Ovary (tissue), 7 donors: ENCODE measurements at regions not wholly inside any gene's neighbourhood (a gene's known extent, or its start where the extent isn't known, plus 50 kb on each side); places are given as distances from the start of the nearest gene placed in this dataset.

Experiments used
- DNase-seq, 5 donors: peaks; one replicate each; pipeline ENCODE4 v3.0.0-alpha.2; 2019 to 2020
- H3K27ac ChIP-seq, 2 donors: fragments of 200-600 bp; one replicate each; pipeline versions ENCODE4 v1.5.1 to v1.8.0; 2019 to 2022
- H3K27me3 ChIP-seq: fragments of 200-600 bp; one replicate; pipeline ENCODE4 v1.8.0; 2022
- H3K36me3 ChIP-seq: fragments of 200-600 bp; sonication (generic); one replicate; pipeline ENCODE4 v1.5.1; 2019
- H3K4me1 ChIP-seq: one replicate; pipeline ENCODE4 v1.8.1; 2013; ENCODE audit warnings: mild to moderate bottlenecking, moderate library complexity; ENCODE audit not compliant: insufficient read depth
- H3K4me3 ChIP-seq: fragments of 200-600 bp; sonication (generic); one replicate; pipeline ENCODE4 v1.5.1; 2017
- H3K9me3 ChIP-seq, 2 donors: fragments of 200-600 bp in 1 of 2; sonication (generic) in 1 of 2; one replicate each; pipeline versions ENCODE4 v1.5.1 to v1.8.1; 2013 to 2019; ENCODE audit warnings: mild to moderate bottlenecking in 1 of 2, moderate library complexity in 1 of 2
- CTCF ChIP-seq, 3 donors: fragments of 450-650 bp in 2 of 3; fragments of 200-600 bp in 1 of 3; IDR thresholded peaks; one replicate each; pipeline versions ENCODE4 v1.5.1 to v1.8.0; 2016 to 2022; ENCODE audit warnings: antibody characterized with exemption in 3 of 3, mild to moderate bottlenecking in 1 of 3
- EP300 ChIP-seq: sonication (generic); formaldehyde crosslinking; IDR thresholded peaks from one replicate; pipeline ENCODE4 v1.6.1; 2017; ENCODE audit warnings: antibody characterized with exemption
- POLR2A ChIP-seq: fragments of 450-650 bp; IDR thresholded peaks from one replicate; pipeline ENCODE4 v1.6.1; 2017; ENCODE audit warnings: antibody characterized with exemption, mild to moderate bottlenecking, moderate library complexity
- WGBS, 3 donors: extraction: QIAGEN DNeasy Blood & Tissue Kit in 1 of 3; methylation state at CpG; one replicate each; pipeline versions ENCODE4 v1.1.5 to v1.1.7; 2013 to 2017; 5-methylcytosine and 5-hydroxymethylcytosine counted together
- intact Hi-C, 4 donors: fragments of 100-400 bp; cut with DNase I; formaldehyde crosslinking; loops; one replicate each; pipeline versions ENCODE4 v1.11.0 to v1.15.1; 2022 to 2023
- donor health status: DM: no; HTN: no; CAD: no; lungs with moderate emphysema.
- donor health status: DM: no; HTN: no; CAD: no.
- donor health status: Bipolar disorder and iron deficiency.
- donor health status: DM: no; HTN: no; CAD: no.
- donor health status: DM: yes; HTN: yes; CAD: no.

GRCh38 chr2:242011516-242011915 is 142.0 kb downstream of the RTP5 start:
- intact Hi-C loops = no loop called here
- no peak for TF ChIP-seq CTCF (IDR thresholded peaks at IDR 0.05)
- Histone ChIP-seq H3K4me1 (no peaks in the 10 kb centered on the region), H3K36me3 (no peaks in the 10 kb centered on the region), H3K9me3 (no peaks in the 10 kb centered on the region), H3K4me3 (no peak overlapping the region), H3K27ac (no peak overlapping the region), H3K27me3 (no peaks in the 10 kb centered on the region)
- DNase-seq = peak in 1 of 5 donors; percentile 20
- WGBS, 3 donors = 75 to 78% (median 75%) methylated on average over 12 of the region's 12 CpGs

GRCh38 chr2:242011991-242012764 is 142.6 kb downstream of the RTP5 start:
- Histone ChIP-seq H3K4me1 (no peaks in the 10 kb centered on the region), H3K27me3 (no peaks in the 10 kb centered on the region), H3K27ac (no peak overlapping the region), H3K9me3 (no peaks in the 10 kb centered on the region), H3K36me3 (no peaks in the 10 kb centered on the region), H3K4me3 (no peak overlapping the region)
- intact Hi-C loops = no loop called here
- WGBS, 3 donors = 82 to 87% (median 87%) methylated on average over 40 of the region's 40 CpGs
- TF ChIP-seq POLR2A = no peak
- TF ChIP-seq EP300 = no peak
- no peak for TF ChIP-seq CTCF (IDR thresholded peaks at IDR 0.05)
- DNase-seq = peak in 1 of 5 donors; percentile 26

- Histone ChIP-seq H3K27me3 (no peaks in the 10 kb centered on the region), H3K36me3 (no peaks in the 10 kb centered on the region), H3K27ac (no peak overlapping the region), H3K9me3 (no peaks in the 10 kb centered on the region), H3K4me3 (no peak overlapping the region), H3K4me1 (no peaks in the 10 kb centered on the region)
- DNase-seq = peak in 1 of 5 donors; percentile 29
- WGBS, 3 donors = 67 to 74% (median 69%) methylated on average over 44 of the region's 44 CpGs
- intact Hi-C loops = no loop called here
- TF ChIP-seq POLR2A (no peak), CTCF (IDR thresholded peaks at IDR 0.05) (no peak), EP300 (no peak)
Observed at GRCh38 chr2:242012956-242013764, 143.6 kb downstream of the RTP5 start.

DNA sequence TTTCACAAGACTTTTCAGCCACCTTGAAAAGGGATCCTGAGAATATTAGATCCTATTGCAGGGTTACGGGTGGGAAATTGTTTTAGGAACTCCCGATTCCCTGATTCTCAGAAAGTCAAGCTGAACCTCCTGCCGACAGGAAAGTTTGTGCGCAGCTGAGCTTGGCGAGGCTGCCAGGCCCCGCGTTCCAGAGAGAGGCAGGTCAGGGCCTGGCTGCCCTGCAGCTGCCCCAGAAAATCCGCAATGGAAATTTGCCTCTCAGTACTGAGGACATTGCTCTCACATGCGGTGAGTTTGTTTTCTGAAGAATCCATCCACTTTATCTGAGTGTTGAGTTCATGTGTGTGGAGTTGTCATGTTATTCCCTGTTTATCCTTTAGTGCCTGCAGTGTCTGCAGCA is 144.2 kb downstream of the RTP5 start:
- no peaks in the 10 kb centered on the region for H3K9me3 ChIP-seq
- intact Hi-C loops = no loop called here
- H3K27ac ChIP-seq = peak overlapping the region in 1 of 2 donors; percentile 22
- no peak overlapping the region for H3K4me3 ChIP-seq
- H3K36me3 ChIP-seq = no peaks in the 10 kb centered on the region
- 26 to 51% (median 43%) methylated on average over 9 of the region's 9 CpGs for WGBS, 3 donors
- H3K4me1 ChIP-seq = no peaks in the 10 kb centered on the region
- H3K27me3 ChIP-seq = no peaks in the 10 kb centered on the region
- TF ChIP-seq POLR2A (no peak), EP300 (no peak), CTCF (IDR thresholded peaks at IDR 0.05) (no peak)
- peak in 1 of 5 donors; percentile 58 for DNase-seq
